Prostate gland (tissue), 2 donors: ENCODE measurements at regions not wholly inside any gene's neighbourhood (a gene's known extent, or its start where the extent isn't known, plus 50 kb on each side); places are given as distances from the start of the nearest gene placed in this dataset.

ENCODE experiments used
- DNase-seq: peaks from one replicate; pipeline ENCODE4 v3.0.0-alpha.2; 2019; ENCODE audit warnings: low spot score
- H3K27ac ChIP-seq, 2 donors: fragments of 200-600 bp; sonication (generic); 2 replicates each; pipeline ENCODE4 v1.5.1; 2017 to 2019
- H3K27me3 ChIP-seq: fragments of 200-600 bp; sonication (generic); replicated peaks from 2 replicates; pipeline ENCODE4 v1.5.1; 2019; ENCODE audit not compliant: insufficient read depth
- H3K36me3 ChIP-seq, 2 donors: fragments of 200-600 bp; sonication (generic); 1 replicate in 1 of 2; 2 replicates in 1 of 2; pipeline versions ENCODE4 v1.5.1 to v1.8.1; 2017 to 2019
- H3K4me1 ChIP-seq: fragments of 200-600 bp; sonication (generic); replicated peaks from 2 replicates; pipeline ENCODE4 v1.5.1; 2019
- H3K4me3 ChIP-seq, 2 donors: fragments of 200-600 bp; sonication (generic); 2 replicates each; pipeline ENCODE4 v1.5.1; 2017 to 2019
- H3K9me3 ChIP-seq: fragments of 200-600 bp; sonication (generic); 2 replicates; pipeline ENCODE4 v1.5.1; 2017
- CTCF ChIP-seq, 4 experiments: fragments of 200-600 bp in 2 of 4; fragments of 450-650 bp in 2 of 4; sonication (generic) in 2 of 4; IDR thresholded peaks; 1 replicate in 3 of 4; 2 replicates in 1 of 4; pipeline ENCODE4 v1.5.1; 2016 to 2019; ENCODE audit warnings: antibody characterized with exemption in 4 of 4, mild to moderate bottlenecking in 2 of 4, moderate library complexity in 2 of 4
- POLR2A ChIP-seq: fragments of 450-650 bp; IDR thresholded peaks from one replicate; pipeline ENCODE4 v1.6.1; 2016; ENCODE audit warnings: antibody characterized with exemption, mild to moderate bottlenecking
- POLR2AphosphoS5 ChIP-seq: sonication (generic); formaldehyde crosslinking; IDR thresholded peaks from one replicate; pipeline ENCODE4 v1.6.1; 2017; ENCODE audit warnings: antibody characterized with exemption
- WGBS: methylation state at CpG from one replicate; pipeline ENCODE4 v1.1.5; 2018; 5-methylcytosine and 5-hydroxymethylcytosine counted together
- intact Hi-C: fragments of 100-400 bp; cut with DNase I; formaldehyde crosslinking; loops from one replicate; pipeline ENCODE4 v1.14.2; 2022

DNA sequence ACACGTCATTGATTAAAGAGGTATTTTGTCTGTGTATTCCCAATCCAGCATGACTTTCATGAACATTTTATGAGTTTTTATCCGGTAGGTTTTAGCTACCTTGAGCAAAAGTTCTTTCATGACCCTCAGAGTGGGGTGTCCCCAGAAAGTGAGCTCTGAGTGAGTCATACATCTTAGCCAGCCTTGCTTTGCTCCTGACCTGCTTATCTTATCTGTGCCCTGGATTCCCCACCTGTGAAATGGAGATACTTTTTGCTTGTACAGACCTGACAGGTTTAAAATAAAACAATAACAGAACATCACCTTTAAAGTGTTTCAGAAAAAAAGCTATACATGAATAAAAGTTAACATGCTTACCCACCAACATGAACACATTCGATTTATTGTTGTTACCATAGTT, 202.8 kb upstream of the SOX5 start:
- H3K4me1 ChIP-seq: no peaks in the 10 kb centered on the region
- no peak overlapping the region for H3K4me3 ChIP-seq
- no peaks in the 10 kb centered on the region for H3K27me3 ChIP-seq
- WGBS: 69% methylated on average over 3 of the region's 3 CpGs
- TF ChIP-seq POLR2AphosphoS5: no peak
- TF ChIP-seq CTCF (IDR thresholded peaks at IDR 0.05): no peak
- TF ChIP-seq POLR2A: no peak
- H3K9me3 ChIP-seq: no peaks in the 10 kb centered on the region
- intact Hi-C loops: no loop called here
- DNase-seq: no peak
- H3K36me3 ChIP-seq: no peaks in the 10 kb centered on the region
- no peak overlapping the region for H3K27ac ChIP-seq

GRCh38 chr12:24143928-24144327, 194.5 kb upstream of the SOX5 start:
- Histone ChIP-seq H3K36me3 (no peaks in the 10 kb centered on the region), H3K9me3 (no peaks in the 10 kb centered on the region), H3K27ac (no peak overlapping the region), H3K4me3 (no peak overlapping the region), H3K4me1 (no peaks in the 10 kb centered on the region), H3K27me3 (no peaks in the 10 kb centered on the region)
- intact Hi-C loops: no loop called here
- no peak for TF ChIP-seq POLR2AphosphoS5
- no peak for TF ChIP-seq CTCF (IDR thresholded peaks at IDR 0.05)
- TF ChIP-seq POLR2A: no peak
- no peak for DNase-seq

DNA sequence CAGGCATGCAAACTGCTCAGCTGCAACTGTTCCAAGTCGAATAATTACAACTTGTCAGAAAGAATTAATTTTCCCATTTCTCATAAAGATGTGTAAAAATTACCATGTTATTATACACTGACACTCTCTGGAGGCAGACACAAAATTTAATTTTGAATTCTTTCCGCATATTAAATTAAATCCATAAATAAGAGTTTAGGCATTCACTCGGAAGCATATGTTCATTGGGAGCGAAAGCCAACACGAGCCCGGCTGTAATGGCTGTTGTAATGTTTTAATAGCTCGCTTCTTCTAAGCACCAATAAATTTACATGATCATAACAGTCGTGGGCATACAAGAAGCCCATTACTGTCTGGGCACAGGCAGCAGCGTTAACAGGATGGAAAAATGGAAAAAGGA, 189.6 kb upstream of the SOX5 start:
- Histone ChIP-seq H3K4me3 (no peak overlapping the region), H3K27me3 (no peaks in the 10 kb centered on the region), H3K36me3 (no peaks in the 10 kb centered on the region), H3K27ac (no peak overlapping the region), H3K4me1 (no peaks in the 10 kb centered on the region), H3K9me3 (no peaks in the 10 kb centered on the region)
- TF ChIP-seq CTCF (IDR thresholded peaks at IDR 0.05) (no peak), POLR2A (no peak), POLR2AphosphoS5 (no peak)
- 82% methylated on average over 9 of the region's 9 CpGs for WGBS
- intact Hi-C loops: no loop called here
- no peak for DNase-seq

DNA sequence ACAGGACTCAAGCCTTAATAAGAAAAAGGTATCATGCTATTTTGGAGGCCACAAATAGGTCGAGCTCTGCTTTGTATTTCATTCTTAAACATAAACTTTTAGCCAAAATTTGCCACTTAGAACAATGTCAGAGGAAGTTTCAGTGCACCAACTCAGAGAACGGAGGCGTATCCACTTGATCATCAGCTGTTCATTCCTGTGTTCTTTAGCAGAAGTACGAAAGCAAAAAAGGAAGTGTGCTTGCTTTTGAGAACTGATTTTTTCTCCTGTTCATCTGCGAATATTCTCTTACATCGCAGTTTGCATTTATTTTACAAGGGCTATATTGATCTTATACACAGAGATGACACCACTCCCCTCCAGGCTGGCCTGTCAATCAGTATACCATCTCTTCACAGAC, 188.6 kb upstream of the SOX5 start:
- H3K9me3 ChIP-seq: no peaks in the 10 kb centered on the region
- no peaks in the 10 kb centered on the region for H3K27me3 ChIP-seq
- DNase-seq: no peak
- H3K27ac ChIP-seq: no peak overlapping the region
- H3K36me3 ChIP-seq: no peaks in the 10 kb centered on the region
- WGBS: 88% methylated on average over 6 of the region's 6 CpGs
- TF ChIP-seq POLR2A: no peak
- TF ChIP-seq POLR2AphosphoS5: no peak
- no peak for TF ChIP-seq CTCF (IDR thresholded peaks at IDR 0.05)
- intact Hi-C loops: no loop called here
- no peak overlapping the region for H3K4me3 ChIP-seq
- H3K4me1 ChIP-seq: no peaks in the 10 kb centered on the region

DNA sequence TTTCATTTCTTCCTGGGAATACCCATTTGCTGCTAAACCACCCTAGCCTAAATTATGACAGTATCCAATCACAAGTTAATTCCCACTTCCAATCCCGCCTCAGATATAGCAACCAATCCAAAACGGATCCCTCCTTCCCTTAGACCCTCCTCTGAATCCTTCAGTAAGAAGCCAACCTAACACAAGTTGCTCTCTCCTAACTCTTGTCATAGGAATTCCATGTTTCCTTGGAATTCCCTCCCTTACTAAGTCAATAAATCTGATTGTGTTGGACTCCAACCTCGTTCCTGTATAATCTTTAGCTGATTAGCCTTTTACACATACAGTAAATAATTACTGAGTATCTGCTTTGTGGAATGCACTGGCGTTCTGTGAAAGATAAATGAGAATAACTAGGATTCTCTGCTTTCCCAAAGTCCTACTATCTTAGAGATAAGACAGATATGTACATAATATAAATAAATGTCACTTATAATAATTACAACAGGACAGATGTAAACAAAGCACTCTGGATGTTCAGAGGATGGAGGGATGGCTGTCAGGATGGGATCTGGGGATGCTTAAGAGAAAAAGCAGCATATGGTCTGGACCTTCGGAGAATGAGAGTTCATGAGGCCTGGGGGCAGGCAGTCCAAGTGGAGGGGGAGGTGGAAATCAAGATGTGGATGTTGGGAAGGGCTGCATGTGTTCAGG, 185.8 kb upstream of the SOX5 start:
- WGBS: 72% methylated on average over 5 of the region's 5 CpGs
- H3K9me3 ChIP-seq: no peaks in the 10 kb centered on the region
- no peaks in the 10 kb centered on the region for H3K4me1 ChIP-seq
- no peaks in the 10 kb centered on the region for H3K27me3 ChIP-seq
- intact Hi-C loops: no loop called here
- TF ChIP-seq CTCF (IDR thresholded peaks at IDR 0.05) (no peak), POLR2A (no peak), POLR2AphosphoS5 (no peak)
- no peaks in the 10 kb centered on the region for H3K36me3 ChIP-seq
- H3K27ac ChIP-seq: no peak overlapping the region
- no peak for DNase-seq
- H3K4me3 ChIP-seq: no peak overlapping the region
